Prostate gland (tissue), 2 donors: ENCODE measurements at regions not wholly inside any gene's neighbourhood (a gene's known extent, or its start where the extent isn't known, plus 50 kb on each side); places are given as distances from the start of the nearest gene placed in this dataset.

ENCODE experiments used
- DNase-seq: peaks from one replicate; pipeline ENCODE4 v3.0.0-alpha.2; 2019; ENCODE audit warnings: low spot score
- H3K27ac ChIP-seq, 2 donors: fragments of 200-600 bp; sonication (generic); 2 replicates each; pipeline ENCODE4 v1.5.1; 2017 to 2019
- H3K27me3 ChIP-seq: fragments of 200-600 bp; sonication (generic); replicated peaks from 2 replicates; pipeline ENCODE4 v1.5.1; 2019; ENCODE audit not compliant: insufficient read depth
- H3K36me3 ChIP-seq, 2 donors: fragments of 200-600 bp; sonication (generic); 1 replicate in 1 of 2; 2 replicates in 1 of 2; pipeline versions ENCODE4 v1.5.1 to v1.8.1; 2017 to 2019
- H3K4me1 ChIP-seq: fragments of 200-600 bp; sonication (generic); replicated peaks from 2 replicates; pipeline ENCODE4 v1.5.1; 2019
- H3K4me3 ChIP-seq, 2 donors: fragments of 200-600 bp; sonication (generic); 2 replicates each; pipeline ENCODE4 v1.5.1; 2017 to 2019
- H3K9me3 ChIP-seq: fragments of 200-600 bp; sonication (generic); 2 replicates; pipeline ENCODE4 v1.5.1; 2017
- CTCF ChIP-seq, 4 experiments: fragments of 200-600 bp in 2 of 4; fragments of 450-650 bp in 2 of 4; sonication (generic) in 2 of 4; IDR thresholded peaks; 1 replicate in 3 of 4; 2 replicates in 1 of 4; pipeline ENCODE4 v1.5.1; 2016 to 2019; ENCODE audit warnings: antibody characterized with exemption in 4 of 4, mild to moderate bottlenecking in 2 of 4, moderate library complexity in 2 of 4
- POLR2A ChIP-seq: fragments of 450-650 bp; IDR thresholded peaks from one replicate; pipeline ENCODE4 v1.6.1; 2016; ENCODE audit warnings: antibody characterized with exemption, mild to moderate bottlenecking
- POLR2AphosphoS5 ChIP-seq: sonication (generic); formaldehyde crosslinking; IDR thresholded peaks from one replicate; pipeline ENCODE4 v1.6.1; 2017; ENCODE audit warnings: antibody characterized with exemption
- WGBS: methylation state at CpG from one replicate; pipeline ENCODE4 v1.1.5; 2018; 5-methylcytosine and 5-hydroxymethylcytosine counted together
- intact Hi-C: fragments of 100-400 bp; cut with DNase I; formaldehyde crosslinking; loops from one replicate; pipeline ENCODE4 v1.14.2; 2022

GRCh38 chrY:7936831-7937230 lies 1025.3 kb upstream of the AMELY start:
- intact Hi-C loops, result no loop called here
- no peak for TF ChIP-seq POLR2A
- no peak for TF ChIP-seq POLR2AphosphoS5
- no peak for TF ChIP-seq CTCF (IDR thresholded peaks at IDR 0.05)
- no peak overlapping the region for H3K4me3 ChIP-seq
- no peaks in the 10 kb centered on the region for H3K27me3 ChIP-seq
- no peaks in the 10 kb centered on the region for H3K4me1 ChIP-seq
- H3K36me3 ChIP-seq, result no peaks in the 10 kb centered on the region
- H3K9me3 ChIP-seq, result no peaks in the 10 kb centered on the region
- DNase-seq, result no peak
- H3K27ac ChIP-seq, result no peak overlapping the region
- WGBS, result 100% methylated on average over 4 of the region's 4 CpGs

GRCh38 chrY:7936046-7936445 lies 1024.5 kb upstream of the AMELY start:
- WGBS, result 82% methylated on average over 1 of the region's 1 CpG
- Histone ChIP-seq H3K27me3 (no peaks in the 10 kb centered on the region), H3K36me3 (no peaks in the 10 kb centered on the region), H3K4me1 (no peaks in the 10 kb centered on the region), H3K4me3 (no peak overlapping the region), H3K9me3 (no peaks in the 10 kb centered on the region), H3K27ac (no peak overlapping the region)
- TF ChIP-seq CTCF (IDR thresholded peaks at IDR 0.05) (no peak), POLR2A (no peak), POLR2AphosphoS5 (no peak)
- no peak for DNase-seq
- intact Hi-C loops, result no loop called here

GRCh38 chrY:7935606-7936005 lies 1024.1 kb upstream of the AMELY start:
- TF ChIP-seq CTCF (IDR thresholded peaks at IDR 0.05), result no peak
- TF ChIP-seq POLR2AphosphoS5, result no peak
- no peak for TF ChIP-seq POLR2A
- no peaks in the 10 kb centered on the region for H3K36me3 ChIP-seq
- H3K27ac ChIP-seq, result no peak overlapping the region
- no peak overlapping the region for H3K4me3 ChIP-seq
- H3K9me3 ChIP-seq, result no peaks in the 10 kb centered on the region
- 81% methylated on average over 2 of the region's 2 CpGs for WGBS
- no peak for DNase-seq
- intact Hi-C loops, result no loop called here
- no peaks in the 10 kb centered on the region for H3K27me3 ChIP-seq
- H3K4me1 ChIP-seq, result no peaks in the 10 kb centered on the region

- Histone ChIP-seq H3K9me3 (no peaks in the 10 kb centered on the region), H3K36me3 (no peaks in the 10 kb centered on the region), H3K4me1 (no peaks in the 10 kb centered on the region), H3K27me3 (no peaks in the 10 kb centered on the region), H3K27ac (no peak overlapping the region), H3K4me3 (no peak overlapping the region)
- no peak for DNase-seq
- intact Hi-C loops, result no loop called here
- TF ChIP-seq POLR2AphosphoS5, result no peak
- TF ChIP-seq POLR2A, result no peak
- no peak for TF ChIP-seq CTCF (IDR thresholded peaks at IDR 0.05)
- WGBS, result 75% methylated on average over 1 of the region's 1 CpG
Measured at GRCh38 chrY:7932424-7932823, 1020.9 kb upstream of the AMELY start.

- WGBS, result 100% methylated on average over 1 of the region's 1 CpG
- Histone ChIP-seq H3K27me3 (no peaks in the 10 kb centered on the region), H3K27ac (no peak overlapping the region), H3K4me1 (no peaks in the 10 kb centered on the region), H3K36me3 (no peaks in the 10 kb centered on the region), H3K9me3 (no peaks in the 10 kb centered on the region), H3K4me3 (no peak overlapping the region)
- no peak for DNase-seq
- no peak for TF ChIP-seq POLR2A
- intact Hi-C loops, result no loop called here
Measured at GRCh38 chrY:7929866-7930265, 1018.3 kb upstream of the AMELY start.
